H7 (cell line): ENCODE measurements at regions not wholly inside any gene's neighbourhood (a gene's known extent, or its start where the extent isn't known, plus 50 kb on each side); places are given as distances from the start of the nearest gene placed in this dataset.
"Not testable (repeated sequence)": the region's sequence is repeated elsewhere in the genome, so short reads cannot be mapped to it uniquely, and the experiment has no call there.

Experiments used
- DNase-seq: peaks from one replicate; pipeline ENCODE4 v3.0.0; 2012
- H3K27me3 ChIP-seq: 2 replicates; pipeline ENCODE4 v1.6.0; 2011; ENCODE audit warnings: mild to moderate bottlenecking, low read length; ENCODE audit not compliant: control insufficient read depth, insufficient read depth
- H3K36me3 ChIP-seq: replicated peaks from 2 replicates; pipeline ENCODE4 v1.5.1; 2011; ENCODE audit warnings: low read length; ENCODE audit not compliant: control insufficient read depth, insufficient read depth
- H3K4me3 ChIP-seq: 2 replicates; pipeline ENCODE4 v1.5.1; 2011; ENCODE audit warnings: low read depth, mild to moderate bottlenecking, control low read depth, low read length, moderate library complexity; ENCODE audit not compliant: insufficient read depth

GRCh38 chr12:115285429-115285828, 601.5 kb upstream of the TBX3 start:
- H3K4me3 ChIP-seq, H3K36me3 ChIP-seq, H3K27me3 ChIP-seq, DNase-seq: not testable (repeated sequence)

GRCh38 chr12:115273456-115273855, 589.5 kb upstream of the TBX3 start:
- DNase-seq, result no peak
- H3K27me3 ChIP-seq, result no peaks in the 10 kb centered on the region; the same call in 1 of the 2 replicates
- H3K4me3 ChIP-seq, result no peak overlapping the region
- H3K36me3 ChIP-seq, result no peaks in the 10 kb centered on the region

GRCh38 chr12:115268451-115268850, 584.5 kb upstream of the TBX3 start:
- DNase-seq, result no peak
- Histone ChIP-seq H3K36me3 (no peaks in the 10 kb centered on the region), H3K4me3 (no peak overlapping the region), H3K27me3 (no peaks in the 10 kb centered on the region; the same call in 1 of the 2 replicates)

GRCh38 chr12:115267891-115268290, 583.9 kb upstream of the TBX3 start:
- Histone ChIP-seq H3K36me3 (no peaks in the 10 kb centered on the region), H3K27me3 (no peaks in the 10 kb centered on the region), H3K4me3 (no peak overlapping the region)
- no peak for DNase-seq

GRCh38 chr12:115267464-115267863, 583.5 kb upstream of the TBX3 start:
- no peak overlapping the region for H3K4me3 ChIP-seq
- no peaks in the 10 kb centered on the region for H3K27me3 ChIP-seq
- no peak for DNase-seq
- no peaks in the 10 kb centered on the region for H3K36me3 ChIP-seq

- no peak for DNase-seq
- H3K4me3 ChIP-seq, result no peak overlapping the region
- H3K27me3 ChIP-seq, result no peaks in the 10 kb centered on the region
- no peaks in the 10 kb centered on the region for H3K36me3 ChIP-seq
These were observed 580.6 kb upstream of the TBX3 start for GRCh38 chr12:115264605-115265004.

- Histone ChIP-seq H3K27me3 (no peaks in the 10 kb centered on the region), H3K4me3 (no peak overlapping the region), H3K36me3 (no peaks in the 10 kb centered on the region)
- DNase-seq, result no peak
These were observed 577.9 kb upstream of the TBX3 start for GRCh38 chr12:115261691-115262398.

- Histone ChIP-seq H3K4me3 (no peak overlapping the region), H3K36me3 (no peaks in the 10 kb centered on the region), H3K27me3 (no peaks in the 10 kb centered on the region)
- DNase-seq, result no peak
These were observed 577.0 kb upstream of the TBX3 start for GRCh38 chr12:115260762-115261675.

GRCh38 chr12:115259968-115260747, 576.2 kb upstream of the TBX3 start:
- H3K4me3 ChIP-seq, result no peak overlapping the region
- H3K27me3 ChIP-seq, result no peaks in the 10 kb centered on the region
- no peak for DNase-seq
- H3K36me3 ChIP-seq, result no peaks in the 10 kb centered on the region

- H3K4me3 ChIP-seq, result no peak overlapping the region
- no peak for DNase-seq
- H3K36me3 ChIP-seq, result no peaks in the 10 kb centered on the region
- H3K27me3 ChIP-seq, result no peaks in the 10 kb centered on the region
These were observed 573.8 kb upstream of the TBX3 start for GRCh38 chr12:115257791-115258190.

GRCh38 chr12:115255962-115256361, 572.0 kb upstream of the TBX3 start:
- Histone ChIP-seq H3K27me3 (no peaks in the 10 kb centered on the region), H3K4me3 (no peak overlapping the region), H3K36me3 (no peaks in the 10 kb centered on the region)
- no peak for DNase-seq

GRCh38 chr12:115255257-115255656, 571.3 kb upstream of the TBX3 start:
- no peak overlapping the region for H3K4me3 ChIP-seq
- H3K27me3 ChIP-seq, result no peaks in the 10 kb centered on the region
- no peak for DNase-seq
- no peaks in the 10 kb centered on the region for H3K36me3 ChIP-seq

- H3K36me3 ChIP-seq, result no peaks in the 10 kb centered on the region
- no peaks in the 10 kb centered on the region for H3K27me3 ChIP-seq
- DNase-seq, result no peak
- H3K4me3 ChIP-seq, result no peak overlapping the region
These were observed 569.1 kb upstream of the TBX3 start for GRCh38 chr12:115253049-115253448.

GRCh38 chr12:115251727-115252126, 567.8 kb upstream of the TBX3 start:
- no peak overlapping the region for H3K4me3 ChIP-seq
- H3K36me3 ChIP-seq, result no peaks in the 10 kb centered on the region
- H3K27me3 ChIP-seq, result no peaks in the 10 kb centered on the region
- no peak for DNase-seq
